Adrenal gland (tissue), 5 donors: ENCODE measurements at regions not wholly inside any gene's neighbourhood (a gene's known extent, or its start where the extent isn't known, plus 50 kb on each side); places are given as distances from the start of the nearest gene placed in this dataset.

Experiments
- POLR2A ChIP-seq, 2 donors: fragments of 450-650 bp; IDR thresholded peaks; one replicate each; pipeline ENCODE4 v1.6.1; 2017; ENCODE audit warnings: antibody characterized with exemption in 2 of 2, mild to moderate bottlenecking in 2 of 2, moderate library complexity in 1 of 2
- TF ChIP-seq, protein P1 (sequence below), 6 experiments: fragments of 450-650 bp in 4 of 6; fragments of 200-600 bp in 2 of 6; sonication (generic) in 1 of 6; IDR thresholded peaks; 1 replicate in 5 of 6; 2 replicates in 1 of 6; pipeline versions ENCODE4 v1.5.1 to v1.8.0; 2016 to 2021; ENCODE audit warnings: antibody characterized with exemption in 6 of 6, mild to moderate bottlenecking in 2 of 6, moderate library complexity in 1 of 6
- donor health status: DM: no; HTN: no; CAD: no.

DNA sequence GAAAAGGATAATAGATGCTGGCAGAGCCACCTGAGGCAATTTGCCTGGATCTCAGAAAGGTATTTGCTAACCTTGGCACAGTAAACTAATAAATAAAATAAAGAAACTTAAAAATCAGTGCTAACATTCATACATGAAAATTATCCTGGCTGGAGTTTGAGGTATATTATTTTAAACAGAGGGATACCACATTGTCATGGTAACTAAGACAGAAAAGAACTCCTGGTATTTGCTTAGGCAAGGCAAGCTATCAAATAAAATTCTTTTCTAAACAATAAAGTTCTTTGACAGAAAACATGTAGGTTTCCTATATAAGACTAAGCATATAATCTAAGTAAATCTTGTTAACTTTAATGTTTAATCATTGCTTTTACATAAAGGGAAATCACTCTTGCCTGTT is 218.8 kb downstream of the MAGEB17 start:
- TF ChIP-seq, protein P1, sequence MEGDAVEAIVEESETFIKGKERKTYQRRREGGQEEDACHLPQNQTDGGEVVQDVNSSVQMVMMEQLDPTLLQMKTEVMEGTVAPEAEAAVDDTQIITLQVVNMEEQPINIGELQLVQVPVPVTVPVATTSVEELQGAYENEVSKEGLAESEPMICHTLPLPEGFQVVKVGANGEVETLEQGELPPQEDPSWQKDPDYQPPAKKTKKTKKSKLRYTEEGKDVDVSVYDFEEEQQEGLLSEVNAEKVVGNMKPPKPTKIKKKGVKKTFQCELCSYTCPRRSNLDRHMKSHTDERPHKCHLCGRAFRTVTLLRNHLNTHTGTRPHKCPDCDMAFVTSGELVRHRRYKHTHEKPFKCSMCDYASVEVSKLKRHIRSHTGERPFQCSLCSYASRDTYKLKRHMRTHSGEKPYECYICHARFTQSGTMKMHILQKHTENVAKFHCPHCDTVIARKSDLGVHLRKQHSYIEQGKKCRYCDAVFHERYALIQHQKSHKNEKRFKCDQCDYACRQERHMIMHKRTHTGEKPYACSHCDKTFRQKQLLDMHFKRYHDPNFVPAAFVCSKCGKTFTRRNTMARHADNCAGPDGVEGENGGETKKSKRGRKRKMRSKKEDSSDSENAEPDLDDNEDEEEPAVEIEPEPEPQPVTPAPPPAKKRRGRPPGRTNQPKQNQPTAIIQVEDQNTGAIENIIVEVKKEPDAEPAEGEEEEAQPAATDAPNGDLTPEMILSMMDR (IDR thresholded peaks at IDR 0.05), result no peak
- no peak for TF ChIP-seq POLR2A (IDR thresholded peaks at IDR 0.05)
